ENCODE measurements at regions not wholly inside any gene's neighbourhood (a gene's known extent, or its start where the extent isn't known, plus 50 kb on each side); places are given as distances from the start of the nearest gene placed in this dataset.

DNA sequence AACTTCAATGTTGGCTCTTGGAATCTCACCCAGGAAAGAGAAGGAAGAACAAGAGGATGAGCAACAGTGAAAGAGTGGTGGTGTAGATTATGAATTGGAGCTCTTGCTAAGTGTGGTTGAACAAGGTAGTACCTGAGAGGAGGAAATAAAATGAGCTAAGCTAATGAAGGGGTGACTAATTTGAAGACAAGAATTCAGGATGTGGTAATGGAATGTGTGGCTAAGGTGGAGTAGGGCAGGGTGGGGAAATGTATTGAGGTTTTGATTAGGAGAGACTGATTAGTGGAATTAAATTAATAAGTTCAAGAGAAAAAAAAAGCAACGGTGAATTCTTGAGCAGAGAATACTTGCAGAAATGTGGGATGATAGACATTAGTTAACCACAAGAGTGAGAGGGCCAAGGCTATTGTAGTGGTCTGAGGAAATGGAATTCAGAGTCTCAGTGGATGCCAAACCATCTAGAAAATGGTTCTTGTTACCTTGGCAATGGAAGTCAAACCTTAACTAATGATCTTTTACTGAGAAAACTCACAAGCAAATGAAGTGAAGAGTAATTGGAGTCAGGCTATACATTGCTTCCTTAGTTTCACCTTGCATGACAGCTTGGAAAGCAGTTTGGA is 648.3 kb upstream of the ZNF608 start:
- POLR2A ChIA-PET = no interaction called here

DNA sequence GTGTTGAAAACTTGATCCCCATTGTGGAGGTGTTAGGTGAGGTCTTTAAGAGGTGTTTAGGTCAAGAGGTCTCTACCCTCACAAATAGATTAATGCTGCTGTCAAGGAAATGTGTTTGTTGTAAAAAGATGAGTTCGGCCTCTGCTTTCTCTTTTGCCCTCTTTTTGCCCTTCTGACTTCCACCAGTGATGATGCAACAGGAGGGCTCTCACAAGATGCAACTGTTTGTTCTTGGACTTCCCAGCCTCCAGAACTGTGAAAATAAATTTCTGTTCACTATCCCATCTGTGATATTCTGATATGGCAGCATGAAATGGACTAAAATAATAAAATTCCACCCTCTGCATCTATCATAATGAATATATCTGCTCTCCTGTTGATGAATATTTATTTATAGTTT is 650.0 kb upstream of the ZNF608 start:
- H3K27ac ChIP-seq = no peak overlapping the region
- ATAC-seq (no peak), DNase-seq (ENCODE audit: low read depth in 1 of 2, low spot score in 1 of 2) (no peak), FAIRE-seq (no peak)
- no peak for TF ChIP-seq POLR2A (IDR thresholded peaks at IDR 0.05; ENCODE audit: low read length)
- TF ChIP-seq EP300 (IDR thresholded peaks at IDR 0.05) = no peak
- no peak for TF ChIP-seq CBX8 (IDR thresholded peaks at IDR 0.05)
- no peak for TF ChIP-seq KDM5A (IDR thresholded peaks at IDR 0.05)
- no peak for TF ChIP-seq TFCP2L1 (CRISPR knock-in tag; IDR thresholded peaks at IDR 0.05)
- TF ChIP-seq CEBPB (IDR thresholded peaks at IDR 0.05) = no peak
- TF ChIP-seq NFE2L2 (conservative IDR thresholded peaks at IDR 0.05; ENCODE audit: low read length) = no peak
- TF ChIP-seq SREBF2 (IDR thresholded peaks at IDR 0.05) = no peak
- TF ChIP-seq ZNF302 (CRISPR knock-in tag; IDR thresholded peaks at IDR 0.05) = no peak
- no peak for TF ChIP-seq FOXS1 (CRISPR knock-in tag; IDR thresholded peaks at IDR 0.05)
- TF ChIP-seq TP53 (CRISPR knock-in tag; IDR thresholded peaks at IDR 0.05) = no peak
- no peak for TF ChIP-seq MAZ (IDR thresholded peaks at IDR 0.05; ENCODE audit: borderline replicate concordance, low read depth, low read length)
- ChIA-PET CTCF (no interaction called here), POLR2A (no interaction called here)
- H3K9me3 ChIP-seq = no peaks in the 10 kb centered on the region
- no peaks in the 10 kb centered on the region for H3K4me1 ChIP-seq
- WGBS (ENCODE audit: missing lambda C conversion rate) = 41% methylated on average over 1 of the region's 1 CpG
- no peak overlapping the region for H3K4me2 ChIP-seq
- H3K4me3 ChIP-seq = no peak overlapping the region

More for the DNA sequence above, 648.3 kb upstream of the ZNF608 start:
- CTCF ChIA-PET = interaction anchor here (0.6 kb wide), 1 partner anchor 323 kb away, joined by 3 read pairs; no protein-coding TSS in a partner anchor
- ATAC-seq = no peak
- no peak for DNase-seq (ENCODE audit: low read depth in 1 of 2, low spot score in 1 of 2)
- Histone ChIP-seq H3K27ac (no peak overlapping the region), H3K4me2 (no peak overlapping the region), H3K4me3 (no peak overlapping the region), H3K4me1 (no peaks in the 10 kb centered on the region), H3K9me3 (no peaks in the 10 kb centered on the region)
- WGBS (ENCODE audit: missing lambda C conversion rate) = 29% methylated on average over 1 of the region's 1 CpG
- FAIRE-seq = no peak
- TF ChIP-seq EP300 (IDR thresholded peaks at IDR 0.05) = no peak
- TF ChIP-seq POLR2A (IDR thresholded peaks at IDR 0.05; ENCODE audit: low read length) = no peak
- TF ChIP-seq RNF2 (IDR thresholded peaks at IDR 0.05; ENCODE audit: borderline replicate concordance, low read depth) = no peak
- TF ChIP-seq ZFP36 (IDR thresholded peaks at IDR 0.05; ENCODE audit: borderline replicate concordance, partially characterized antibody) = no peak
- no peak for TF ChIP-seq RARB (CRISPR knock-in tag; IDR thresholded peaks at IDR 0.05)
- TF ChIP-seq, protein P1, sequence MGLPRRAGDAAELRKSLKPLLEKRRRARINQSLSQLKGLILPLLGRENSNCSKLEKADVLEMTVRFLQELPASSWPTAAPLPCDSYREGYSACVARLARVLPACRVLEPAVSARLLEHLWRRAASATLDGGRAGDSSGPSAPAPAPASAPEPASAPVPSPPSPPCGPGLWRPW (IDR thresholded peaks at IDR 0.05) = no peak
- TF ChIP-seq, protein P2, sequence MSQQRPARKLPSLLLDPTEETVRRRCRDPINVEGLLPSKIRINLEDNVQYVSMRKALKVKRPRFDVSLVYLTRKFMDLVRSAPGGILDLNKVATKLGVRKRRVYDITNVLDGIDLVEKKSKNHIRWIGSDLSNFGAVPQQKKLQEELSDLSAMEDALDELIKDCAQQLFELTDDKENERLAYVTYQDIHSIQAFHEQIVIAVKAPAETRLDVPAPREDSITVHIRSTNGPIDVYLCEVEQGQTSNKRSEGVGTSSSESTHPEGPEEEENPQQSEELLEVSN (IDR thresholded peaks at IDR 0.05; ENCODE audit: borderline replicate concordance, low read depth) = no peak
- no peak for TF ChIP-seq SMC3 (IDR thresholded peaks at IDR 0.05)
- no peak for TF ChIP-seq MYC (IDR thresholded peaks at IDR 0.05; ENCODE audit: borderline replicate concordance, low read length)
- TF ChIP-seq POLR2AphosphoS2 (conservative IDR thresholded peaks at IDR 0.05; ENCODE audit: low read length) = no peak
- no peak for TF ChIP-seq EHMT2 (IDR thresholded peaks at IDR 0.05; ENCODE audit: low read depth)
- no peak for TF ChIP-seq HDAC2 (IDR thresholded peaks at IDR 0.05)
- TF ChIP-seq KDM1A (IDR thresholded peaks at IDR 0.05; ENCODE audit: low read depth) = no peak
- TF ChIP-seq ZNF302 (CRISPR knock-in tag; IDR thresholded peaks at IDR 0.05) = no peak
- no peak for TF ChIP-seq CHD2 (IDR thresholded peaks at IDR 0.05; ENCODE audit: low read length, partially characterized antibody)
- TF ChIP-seq, protein P3, sequence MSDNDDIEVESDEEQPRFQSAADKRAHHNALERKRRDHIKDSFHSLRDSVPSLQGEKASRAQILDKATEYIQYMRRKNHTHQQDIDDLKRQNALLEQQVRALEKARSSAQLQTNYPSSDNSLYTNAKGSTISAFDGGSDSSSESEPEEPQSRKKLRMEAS (IDR thresholded peaks at IDR 0.05) = no peak
- TF ChIP-seq HEYL (CRISPR knock-in tag; IDR thresholded peaks at IDR 0.05) = no peak

DNA sequence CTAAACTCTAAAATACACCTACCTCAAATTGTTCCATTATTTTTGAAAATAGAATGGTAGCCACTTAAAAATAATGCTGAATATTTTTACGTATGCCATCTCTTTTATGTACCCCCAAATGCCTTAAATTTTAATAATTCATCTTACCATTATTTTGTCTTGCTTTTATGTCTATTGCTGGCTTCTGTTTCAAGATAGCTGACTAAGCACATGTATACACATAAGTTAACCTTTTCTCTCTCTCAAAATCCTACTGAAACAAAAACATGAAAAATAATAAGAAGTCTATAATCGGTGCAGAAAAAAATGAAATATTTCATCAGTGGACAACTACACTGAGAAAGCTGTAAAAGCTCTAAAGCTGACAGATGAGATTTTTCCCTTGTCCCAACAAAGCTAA is 652.0 kb upstream of the ZNF608 start:
- Histone ChIP-seq H3K27ac (no peak overlapping the region), H3K4me2 (no peak overlapping the region), H3K4me3 (no peak overlapping the region), H3K4me1 (no peaks in the 10 kb centered on the region), H3K9me3 (no peaks in the 10 kb centered on the region)
- FAIRE-seq (no peak), ATAC-seq (no peak), DNase-seq (ENCODE audit: low read depth in 1 of 2, low spot score in 1 of 2) (no peak)
- CTCF ChIA-PET = no interaction called here
- 68% methylated on average over 2 of the region's 2 CpGs for WGBS (ENCODE audit: missing lambda C conversion rate)
- peak; percentile 24 for TF ChIP-seq MAFK (IDR thresholded peaks at IDR 0.05; ENCODE audit: partially characterized antibody)
- TF ChIP-seq NPAS2 (CRISPR knock-in tag; IDR thresholded peaks at IDR 0.05; ENCODE audit: borderline replicate concordance) = no peak
- no peak for TF ChIP-seq POLR2AphosphoS2 (conservative IDR thresholded peaks at IDR 0.05; ENCODE audit: low read length)
- TF ChIP-seq, protein P4, sequence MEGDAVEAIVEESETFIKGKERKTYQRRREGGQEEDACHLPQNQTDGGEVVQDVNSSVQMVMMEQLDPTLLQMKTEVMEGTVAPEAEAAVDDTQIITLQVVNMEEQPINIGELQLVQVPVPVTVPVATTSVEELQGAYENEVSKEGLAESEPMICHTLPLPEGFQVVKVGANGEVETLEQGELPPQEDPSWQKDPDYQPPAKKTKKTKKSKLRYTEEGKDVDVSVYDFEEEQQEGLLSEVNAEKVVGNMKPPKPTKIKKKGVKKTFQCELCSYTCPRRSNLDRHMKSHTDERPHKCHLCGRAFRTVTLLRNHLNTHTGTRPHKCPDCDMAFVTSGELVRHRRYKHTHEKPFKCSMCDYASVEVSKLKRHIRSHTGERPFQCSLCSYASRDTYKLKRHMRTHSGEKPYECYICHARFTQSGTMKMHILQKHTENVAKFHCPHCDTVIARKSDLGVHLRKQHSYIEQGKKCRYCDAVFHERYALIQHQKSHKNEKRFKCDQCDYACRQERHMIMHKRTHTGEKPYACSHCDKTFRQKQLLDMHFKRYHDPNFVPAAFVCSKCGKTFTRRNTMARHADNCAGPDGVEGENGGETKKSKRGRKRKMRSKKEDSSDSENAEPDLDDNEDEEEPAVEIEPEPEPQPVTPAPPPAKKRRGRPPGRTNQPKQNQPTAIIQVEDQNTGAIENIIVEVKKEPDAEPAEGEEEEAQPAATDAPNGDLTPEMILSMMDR (IDR thresholded peaks at IDR 0.05) = no peak
- no peak for TF ChIP-seq HOXB5 (CRISPR knock-in tag; IDR thresholded peaks at IDR 0.05)
- POLR2A ChIA-PET = no interaction called here
